GM19324 (cell line): ENCODE measurements at regions not wholly inside any gene's neighbourhood (a gene's known extent, or its start where the extent isn't known, plus 50 kb on each side); places are given as distances from the start of the nearest gene placed in this dataset.

ENCODE experiments used
- ATAC-seq: cut with Tn5 transposase; IDR thresholded peaks from one replicate; pipeline ENCODE4 v1.9.1; 2021; ENCODE audit warnings: mild to moderate bottlenecking, moderate library complexity; ENCODE audit not compliant: unreplicated experiment, low FRiP score

DNA sequence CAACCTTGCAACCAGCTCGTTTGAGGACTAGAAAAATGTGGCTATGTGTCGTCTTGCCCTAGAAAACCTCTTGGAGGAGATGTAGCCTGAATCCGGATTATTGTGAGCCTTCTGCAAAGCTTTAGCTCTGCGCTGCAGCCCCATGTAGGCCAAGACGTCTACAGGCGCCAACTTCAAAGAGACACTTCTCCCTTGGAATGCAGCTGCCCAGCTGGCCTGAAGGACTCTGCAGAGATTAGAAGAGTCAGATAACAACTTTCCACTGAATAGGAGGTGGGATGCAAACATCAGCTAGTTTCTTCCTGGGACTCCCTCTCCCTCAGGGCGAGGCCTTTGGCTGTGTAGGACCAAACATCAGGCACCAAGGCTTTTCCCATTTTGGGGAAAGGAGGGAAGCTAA, 356.5 kb upstream of the IL12A start:
- ATAC-seq = no peak

DNA sequence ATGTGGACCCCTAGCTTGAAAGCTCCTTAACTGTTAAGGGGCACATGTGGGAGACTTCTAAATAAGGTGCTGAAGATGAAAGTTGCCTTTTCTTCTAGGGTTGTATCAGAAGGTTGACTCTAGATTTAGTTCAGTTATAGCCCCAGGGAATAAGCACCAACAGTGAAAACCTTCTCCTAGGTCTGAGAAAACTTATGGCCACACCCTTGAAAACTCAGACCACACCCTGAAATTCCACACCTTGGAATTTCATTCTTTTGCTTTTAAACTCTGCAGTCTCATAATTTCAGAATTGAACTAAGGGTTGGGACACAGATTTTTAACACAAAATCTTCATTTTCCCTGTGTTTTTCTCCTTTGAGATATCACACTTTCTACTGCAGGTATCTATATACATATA, 355.8 kb upstream of the IL12A start:
- ATAC-seq = no peak

DNA sequence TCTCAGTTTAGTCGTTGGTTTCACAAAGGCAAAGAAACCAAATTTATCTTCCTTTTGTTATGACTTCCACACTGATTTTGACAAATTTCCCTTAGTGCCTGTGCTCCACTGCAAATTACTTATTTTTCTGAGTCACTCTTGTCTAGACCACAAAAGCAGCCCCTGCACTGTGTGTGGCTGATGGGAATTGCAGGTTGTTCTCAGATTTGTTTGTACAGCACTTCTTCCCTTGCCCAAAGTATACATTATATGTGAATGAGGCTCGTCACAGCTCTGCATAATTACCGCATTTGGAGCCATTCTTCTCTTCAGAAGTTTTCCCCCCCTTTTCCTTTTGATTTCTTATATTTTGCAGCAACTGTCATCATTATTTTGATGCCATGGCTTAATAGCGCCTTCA, 354.2 kb upstream of the IL12A start:
- ATAC-seq = no peak

DNA sequence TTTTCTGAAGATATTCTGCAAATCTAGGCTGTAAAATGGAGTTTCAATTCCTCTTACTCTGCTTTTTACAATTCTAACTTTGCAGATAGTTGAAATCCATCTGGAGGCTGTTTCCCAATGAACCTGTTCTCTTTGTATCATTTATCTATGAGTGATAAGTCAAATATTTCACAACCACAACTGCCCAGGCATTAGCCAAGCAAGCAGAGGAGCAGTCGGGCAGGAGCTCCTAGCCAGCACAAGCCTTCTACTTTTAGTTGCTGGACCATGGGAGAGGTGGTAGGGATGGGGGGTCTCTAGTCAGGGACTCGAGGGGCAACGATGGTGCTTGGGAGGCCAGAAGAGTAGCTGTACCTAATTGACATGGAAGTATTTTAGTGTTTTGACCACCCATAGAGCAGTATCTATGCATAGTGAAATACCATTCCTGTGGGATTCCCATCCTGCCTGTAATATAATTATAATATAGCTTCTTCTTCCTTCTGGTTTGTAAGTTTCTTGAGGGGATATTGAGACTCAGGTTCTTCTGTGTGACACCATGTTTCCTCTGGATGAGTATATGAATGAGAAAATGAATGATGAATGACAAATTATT, 353.5 kb upstream of the IL12A start:
- no peak for ATAC-seq

DNA sequence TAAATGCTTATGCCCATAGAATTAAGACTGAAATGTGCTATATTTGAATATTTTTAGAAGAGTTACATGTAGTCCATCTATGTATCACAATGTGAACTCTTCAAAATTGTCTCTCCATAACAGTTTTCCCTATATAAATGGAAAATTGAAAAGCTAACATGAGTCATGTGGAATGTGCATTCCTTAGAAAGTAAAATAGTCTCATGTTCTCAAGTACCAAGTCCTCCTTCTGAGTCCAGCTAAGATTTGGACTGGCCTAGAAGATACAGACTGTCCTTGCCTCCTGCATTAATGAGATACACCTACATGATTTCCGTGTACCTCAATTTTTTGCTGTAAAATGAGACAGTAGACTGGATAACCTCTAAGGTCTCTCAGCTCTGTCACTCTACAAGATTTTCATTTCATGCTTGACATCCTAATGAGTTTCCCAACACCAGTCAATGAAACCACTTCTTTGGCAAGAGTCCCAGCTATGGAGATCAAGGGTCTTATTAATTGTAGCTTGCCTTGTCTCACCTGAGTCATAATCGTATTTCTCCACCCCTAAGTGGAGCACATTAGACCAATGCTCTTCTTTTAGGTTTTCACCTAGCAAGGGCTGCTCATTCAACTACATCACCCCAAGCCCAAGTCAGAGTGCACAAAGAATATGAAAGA, 350.6 kb upstream of the IL12A start:
- no peak for ATAC-seq

DNA sequence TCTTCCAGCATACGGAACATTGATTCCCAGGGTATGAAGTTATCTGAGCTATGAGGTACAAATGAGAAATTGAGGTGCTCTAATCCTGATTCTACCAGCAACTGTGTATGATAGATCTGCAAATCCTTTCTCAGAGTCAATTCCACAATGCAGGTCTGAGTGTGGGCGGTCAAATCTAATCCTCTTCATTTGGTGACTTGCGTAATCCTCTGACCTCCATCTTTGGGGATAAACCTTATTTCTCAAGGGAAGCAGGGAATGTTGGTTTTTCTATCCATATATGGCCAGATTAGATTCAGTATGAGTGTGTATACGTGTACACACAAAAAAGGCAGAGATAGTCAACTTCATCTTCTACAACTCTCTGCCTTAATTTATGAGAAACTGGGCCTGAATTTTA, 348.4 kb upstream of the IL12A start:
- no peak for ATAC-seq

DNA sequence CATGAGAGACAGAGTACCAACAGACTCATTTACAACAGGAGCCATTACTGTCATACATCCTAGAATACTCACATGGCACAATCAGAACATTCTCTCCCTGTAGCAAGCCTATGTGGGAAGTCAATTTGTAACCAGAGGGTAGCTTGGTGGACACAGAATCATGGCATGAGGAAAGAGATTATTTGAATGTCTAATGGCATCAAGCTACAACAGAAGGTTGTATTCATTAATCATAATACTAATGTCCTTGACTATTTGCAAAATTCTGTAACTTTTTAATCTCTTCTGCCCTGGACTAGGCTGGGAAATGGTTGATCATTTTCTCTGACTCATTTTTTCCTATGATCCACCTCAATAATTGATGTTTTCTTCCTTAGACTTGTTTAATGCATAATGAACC, 345.2 kb upstream of the IL12A start:
- ATAC-seq = no peak

DNA sequence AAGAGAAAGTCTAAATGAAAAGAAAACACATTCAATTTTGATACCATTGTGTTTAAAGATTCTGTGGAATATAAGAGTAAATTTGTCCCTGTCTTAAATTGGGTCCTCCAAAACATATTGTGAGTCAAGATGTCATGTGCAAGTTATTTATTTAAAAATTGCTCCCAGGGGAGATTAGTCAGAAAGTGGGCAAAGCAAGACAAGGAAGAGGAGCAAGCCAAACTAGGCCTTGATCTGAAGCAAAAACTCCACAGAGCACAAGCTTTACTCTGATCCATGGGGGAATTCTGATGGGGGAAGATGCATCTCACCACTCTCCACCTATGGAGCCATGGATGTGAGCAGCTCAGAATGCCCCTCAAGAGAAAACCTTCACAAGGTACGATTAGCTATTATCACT, 342.8 kb upstream of the IL12A start:
- ATAC-seq = no peak

DNA sequence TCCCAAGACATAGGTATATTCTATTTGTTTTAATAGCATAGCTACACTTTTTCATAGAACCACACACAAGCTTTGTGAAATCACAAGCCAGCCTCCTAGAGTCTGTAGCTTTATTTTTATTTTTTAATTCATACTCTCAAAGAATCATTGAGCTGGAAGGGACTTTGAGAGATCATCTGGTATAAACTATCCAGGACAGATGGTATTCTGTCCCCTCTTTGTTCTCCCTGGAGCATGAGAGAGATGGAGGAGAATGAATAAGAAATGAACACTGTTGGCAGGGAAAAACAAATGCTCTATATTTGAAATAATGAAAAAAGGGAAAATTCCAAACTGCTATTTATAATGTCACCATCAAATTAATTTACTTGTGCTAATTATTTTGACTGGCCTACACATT, 338.7 kb upstream of the IL12A start:
- ATAC-seq = no peak

DNA sequence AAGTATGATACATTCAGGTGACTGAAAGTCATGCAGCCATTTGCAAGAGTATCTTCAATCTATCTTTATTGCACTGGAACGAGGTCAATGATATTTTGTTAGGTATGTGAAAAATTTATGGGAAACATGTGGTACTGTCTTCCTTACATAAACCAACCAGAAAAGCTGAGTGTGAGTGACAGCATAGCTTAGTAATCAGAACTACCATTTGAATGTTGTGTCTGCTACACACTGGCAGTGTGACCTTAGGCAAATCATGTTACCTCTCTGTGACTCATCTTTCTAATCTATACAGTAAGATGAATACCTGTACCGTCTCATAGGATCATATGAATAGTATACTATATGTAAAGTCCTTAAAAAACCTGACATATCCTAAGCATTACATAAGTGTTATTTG, 337.9 kb upstream of the IL12A start:
- no peak for ATAC-seq

DNA sequence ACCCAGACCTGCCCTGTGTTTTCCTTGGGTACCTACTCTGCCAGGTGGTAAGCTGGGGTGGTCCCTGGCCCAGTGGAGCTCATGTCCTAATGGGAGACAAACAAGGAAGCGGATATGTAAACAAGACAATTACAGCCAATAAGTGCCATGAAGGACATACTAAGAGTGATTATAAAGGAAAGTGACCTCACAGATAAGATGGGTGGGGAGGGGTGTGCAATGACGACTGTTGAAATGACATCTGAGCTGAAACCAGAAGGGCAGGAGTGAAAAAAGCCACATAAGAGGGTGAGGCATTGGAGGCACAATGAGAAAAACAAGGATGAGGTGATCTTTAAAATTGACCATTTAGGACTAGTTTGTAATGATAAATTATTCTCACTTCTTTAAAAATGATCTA, 336.2 kb upstream of the IL12A start:
- no peak for ATAC-seq

DNA sequence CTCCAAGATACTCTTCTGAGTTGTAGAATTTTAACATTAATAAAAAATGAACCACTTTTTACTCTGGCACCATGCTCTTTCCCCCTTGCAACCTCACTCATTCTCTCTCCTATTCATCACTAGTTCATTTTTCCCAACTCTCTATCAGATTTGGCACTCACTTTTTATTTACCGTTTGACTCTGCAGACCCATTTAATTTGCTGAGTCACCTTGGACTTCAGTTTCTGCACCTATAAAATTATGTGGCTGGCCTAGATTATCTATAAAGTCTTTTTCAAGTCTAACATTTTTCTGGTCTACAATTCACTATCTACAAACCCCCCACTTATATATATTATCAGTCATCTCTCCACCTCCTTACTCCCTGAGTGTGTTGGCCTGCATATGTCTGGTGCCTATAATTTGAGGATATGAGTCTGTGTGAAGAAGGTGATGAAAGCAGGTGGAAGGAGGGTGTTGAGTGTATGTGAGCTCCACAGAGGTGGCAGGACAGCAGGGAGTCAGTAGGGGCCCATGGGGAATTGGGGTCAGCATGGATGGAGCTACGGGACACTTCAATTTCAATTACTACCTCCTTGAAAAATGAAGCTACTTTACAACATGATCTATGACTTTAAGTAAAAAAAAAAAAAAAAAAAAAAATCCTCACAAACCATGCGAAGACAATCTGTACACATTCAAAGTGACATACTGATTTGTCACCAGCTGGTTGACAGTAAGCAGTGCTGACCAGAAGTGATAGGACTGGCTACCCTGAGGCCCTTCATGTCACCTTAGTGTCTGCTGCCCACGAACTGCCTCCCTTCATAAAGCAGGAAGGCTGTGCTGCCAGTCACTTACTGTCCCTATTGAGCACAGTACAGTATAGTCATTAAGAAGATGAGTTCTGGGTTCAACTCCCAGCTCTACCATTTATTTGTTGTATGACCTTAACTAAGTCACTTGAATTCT, 334.2 kb upstream of the IL12A start:
- no peak for ATAC-seq

DNA sequence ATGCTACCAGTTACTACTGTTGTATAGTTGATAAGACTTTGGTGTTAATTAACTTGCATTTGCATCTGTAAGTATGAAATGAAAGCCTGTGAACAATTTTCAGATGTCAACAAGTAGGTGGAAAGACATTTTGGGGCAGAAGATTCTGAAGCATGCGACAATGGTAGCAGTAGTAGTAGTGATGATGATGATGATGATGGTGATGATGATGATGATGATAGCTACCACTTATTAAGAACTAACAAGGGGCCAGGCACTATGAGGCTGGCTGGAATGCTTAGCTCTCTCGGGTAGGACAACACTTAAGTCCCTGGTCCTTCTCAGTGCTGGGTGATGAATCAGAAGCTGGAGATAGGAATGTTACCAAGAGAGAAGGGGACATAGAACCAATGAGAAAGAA, 333.4 kb upstream of the IL12A start:
- no peak for ATAC-seq

DNA sequence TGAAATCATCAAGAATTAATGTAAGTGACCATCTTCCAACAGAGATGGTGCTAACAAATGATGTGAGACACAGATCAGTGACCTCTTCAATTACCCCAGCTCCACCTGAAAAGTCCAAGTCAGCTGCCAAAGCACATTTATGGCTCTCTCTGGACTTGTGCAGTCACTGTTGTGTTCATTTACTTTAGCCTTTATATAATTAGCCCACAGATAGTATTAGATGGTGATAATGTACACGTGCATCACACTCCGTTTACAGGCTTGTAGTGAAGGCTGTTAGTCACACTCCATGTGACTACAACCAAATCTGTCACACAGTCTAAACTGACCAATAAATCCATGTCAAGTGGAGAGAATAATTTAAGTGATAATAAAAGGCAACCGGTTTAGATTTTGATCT, 331.5 kb upstream of the IL12A start:
- ATAC-seq = no peak

DNA sequence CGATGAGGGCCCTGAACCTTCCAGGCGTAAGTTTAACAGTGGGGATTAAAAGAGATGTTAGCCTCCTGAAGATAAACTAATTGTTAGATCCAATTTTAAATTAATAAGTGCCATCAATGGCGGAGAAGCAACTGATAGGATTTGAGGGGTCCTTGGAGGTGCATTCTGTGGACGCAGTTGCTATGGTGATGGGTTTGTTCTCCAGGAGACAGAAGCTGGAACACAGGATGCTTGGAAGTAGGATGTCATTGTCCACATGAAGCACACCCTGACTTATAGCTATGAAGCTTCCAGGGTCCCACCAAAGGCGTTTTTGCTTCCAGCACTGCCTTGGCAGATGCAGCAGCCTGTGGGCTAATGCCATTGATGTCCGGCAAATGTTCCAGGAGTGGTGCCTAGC, 331.0 kb upstream of the IL12A start:
- ATAC-seq = no peak

DNA sequence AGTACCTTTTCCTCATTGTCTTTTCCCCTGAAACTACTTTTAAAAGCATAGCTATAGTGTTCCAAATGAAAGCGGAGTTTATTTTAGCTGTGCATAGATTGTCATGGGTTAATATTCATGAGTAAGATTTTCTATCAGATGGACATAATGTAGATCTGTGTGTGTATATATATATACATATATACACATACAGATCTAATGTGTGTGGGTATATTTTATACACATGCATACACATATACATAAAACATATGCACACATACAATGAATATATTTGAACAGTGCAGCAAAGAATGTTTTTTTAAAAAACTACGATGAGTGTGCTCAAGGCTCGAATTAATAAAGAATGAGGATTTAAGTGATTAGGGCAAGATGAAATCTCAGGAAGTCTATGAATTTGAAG, 328.3 kb upstream of the IL12A start:
- ATAC-seq = no peak

DNA sequence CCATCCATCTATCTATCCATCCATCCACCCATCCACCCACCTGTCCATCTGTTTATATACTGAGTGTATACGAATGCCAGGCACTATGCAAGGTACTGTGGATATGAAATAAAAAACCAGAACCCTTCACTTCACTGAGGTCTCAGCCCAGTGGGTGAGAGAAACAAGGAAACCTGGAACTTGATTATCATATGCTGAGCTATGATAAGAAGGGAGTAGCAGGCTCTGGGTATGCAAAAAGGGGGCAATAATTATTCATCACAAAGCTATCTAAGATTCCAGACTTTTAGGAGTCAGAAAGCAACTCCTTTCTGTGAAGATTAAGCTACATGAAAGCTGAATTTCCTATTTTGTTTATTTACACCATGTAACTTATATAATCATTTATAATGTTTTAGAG, 327.7 kb upstream of the IL12A start:
- ATAC-seq = no peak

DNA sequence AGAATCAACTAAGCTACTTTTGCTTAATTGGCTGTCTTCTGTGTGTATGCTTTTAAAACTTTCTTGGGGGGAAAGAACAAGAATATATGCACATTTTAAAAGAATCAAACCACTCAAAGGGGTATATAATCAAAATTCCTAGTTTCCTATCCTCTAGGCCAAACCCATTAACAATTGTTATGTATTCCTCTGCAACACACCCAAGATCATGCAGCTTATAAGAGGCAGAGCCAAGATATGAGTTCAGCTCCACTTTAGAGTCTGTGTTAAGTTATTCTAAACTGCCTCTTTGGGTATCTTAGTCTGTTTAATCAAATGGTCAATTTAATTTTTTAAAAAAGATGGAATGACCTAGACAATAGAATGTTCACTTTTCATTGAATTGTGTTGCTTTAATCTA, 326.1 kb upstream of the IL12A start:
- no peak for ATAC-seq

DNA sequence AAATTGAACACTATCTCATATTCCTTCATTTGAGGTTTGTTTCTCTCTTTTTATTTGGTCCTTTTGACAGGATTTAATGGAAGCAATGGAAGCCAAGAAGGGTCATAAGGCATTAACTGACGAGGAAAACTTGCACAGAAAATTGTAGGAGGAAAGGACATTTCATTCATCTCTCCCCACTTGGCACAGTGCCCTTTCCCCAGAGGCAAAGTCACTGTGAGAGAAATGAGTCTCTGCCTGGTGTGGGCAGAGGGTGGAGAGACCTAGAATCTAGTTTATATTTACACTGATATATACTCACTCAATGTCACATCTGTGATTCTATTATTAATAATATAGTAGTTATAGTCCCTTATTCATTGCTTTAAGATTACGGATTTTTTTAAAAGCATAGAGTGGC, 324.6 kb upstream of the IL12A start:
- ATAC-seq = no peak

DNA sequence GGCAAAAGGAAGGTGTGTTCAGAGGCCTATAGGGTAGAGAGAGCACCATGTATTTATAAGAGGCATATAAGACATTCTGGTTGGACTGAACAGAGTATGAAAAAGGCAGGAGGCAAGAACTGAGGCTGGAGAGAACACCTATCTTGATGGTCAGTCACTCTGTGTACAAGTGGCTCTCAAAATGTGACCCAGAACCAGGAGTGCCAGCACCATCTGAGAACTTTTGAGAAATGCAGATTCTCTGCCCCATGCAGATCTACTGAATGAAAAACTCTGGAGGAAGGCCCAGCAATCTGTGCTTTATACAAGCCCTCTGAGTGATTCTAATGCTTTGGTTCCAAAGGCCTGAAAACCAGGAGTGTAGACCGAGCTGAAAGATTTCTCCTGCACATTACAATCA, 324.0 kb upstream of the IL12A start:
- ATAC-seq = no peak

DNA sequence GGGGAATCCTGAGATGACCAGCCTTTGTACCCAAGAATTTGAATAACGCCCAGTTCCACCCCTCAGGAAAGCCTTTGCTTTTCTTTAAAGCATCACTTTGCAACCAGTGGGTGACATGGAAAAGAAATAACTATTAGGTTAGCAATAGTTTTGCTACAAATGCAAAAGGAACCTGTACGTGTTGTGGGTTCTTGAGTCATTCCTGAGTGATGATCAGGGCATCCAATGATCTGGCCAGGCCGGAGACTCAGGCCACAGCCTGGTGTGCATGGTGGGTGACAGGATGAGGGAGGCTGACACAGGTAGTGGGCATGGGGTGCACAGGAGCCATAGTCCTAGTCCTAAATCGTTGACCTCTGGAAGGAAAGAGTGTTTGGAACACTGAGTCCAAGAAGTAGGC, 321.4 kb upstream of the IL12A start:
- no peak for ATAC-seq

DNA sequence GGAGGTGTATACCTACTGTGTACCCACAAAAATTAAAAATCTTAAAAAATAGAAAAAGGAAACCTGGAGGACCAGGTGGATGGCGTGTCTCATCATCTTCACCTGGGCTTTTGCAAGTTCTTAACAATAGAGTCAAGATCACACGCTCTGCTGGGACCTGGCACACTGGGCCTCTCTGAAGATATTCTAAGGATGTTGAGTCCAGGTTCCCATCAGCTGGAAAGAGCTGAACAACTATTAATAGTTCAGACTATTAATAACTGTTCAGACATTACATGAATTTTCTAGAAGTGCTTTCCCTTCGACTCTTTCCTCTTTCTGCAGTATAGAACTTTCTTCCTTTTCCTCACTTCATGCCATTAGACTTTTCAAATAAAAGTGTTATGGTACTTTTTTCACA, 320.2 kb upstream of the IL12A start:
- ATAC-seq = no peak
